Right atrium auricular region (tissue), 2 donors: ENCODE measurements at regions not wholly inside any gene's neighbourhood (a gene's known extent, or its start where the extent isn't known, plus 50 kb on each side); places are given as distances from the start of the nearest gene placed in this dataset.

Source experiments
- DNase-seq: peaks from one replicate; pipeline ENCODE4 v3.0.0-alpha.2; 2019; ENCODE audit warnings: low spot score
- H3K27ac ChIP-seq, 2 donors: fragments of 200-600 bp; sonication (generic); 1 replicate in 1 of 2; 2 replicates in 1 of 2; pipeline ENCODE4 v1.5.1; 2016 to 2019
- H3K27me3 ChIP-seq, 2 donors: fragments of 200-600 bp; sonication (generic); one replicate each; pipeline versions ENCODE4 v1.5.1 to v1.6.0; 2017 to 2019
- H3K36me3 ChIP-seq: fragments of 200-600 bp; sonication (generic); one replicate; pipeline ENCODE4 v1.5.1; 2016
- H3K4me1 ChIP-seq, 2 donors: fragments of 200-600 bp; sonication (generic); one replicate each; pipeline versions ENCODE4 v1.5.1 to v1.6.0; 2017 to 2019
- H3K4me3 ChIP-seq, 2 donors: fragments of 200-600 bp; sonication (generic); 1 replicate in 1 of 2; 2 replicates in 1 of 2; pipeline ENCODE4 v1.5.1; 2017 to 2019; ENCODE audit warnings: mild to moderate bottlenecking in 1 of 2, moderate library complexity in 1 of 2
- H3K9me3 ChIP-seq, 2 donors: fragments of 200-600 bp; sonication (generic); one replicate each; pipeline ENCODE4 v1.5.1; 2019
- TF ChIP-seq, protein P1 (sequence below), 2 donors: fragments of 200-600 bp; sonication (generic); IDR thresholded peaks; one replicate each; pipeline ENCODE4 v1.5.1; 2019; ENCODE audit warnings: antibody characterized with exemption in 2 of 2

DNA sequence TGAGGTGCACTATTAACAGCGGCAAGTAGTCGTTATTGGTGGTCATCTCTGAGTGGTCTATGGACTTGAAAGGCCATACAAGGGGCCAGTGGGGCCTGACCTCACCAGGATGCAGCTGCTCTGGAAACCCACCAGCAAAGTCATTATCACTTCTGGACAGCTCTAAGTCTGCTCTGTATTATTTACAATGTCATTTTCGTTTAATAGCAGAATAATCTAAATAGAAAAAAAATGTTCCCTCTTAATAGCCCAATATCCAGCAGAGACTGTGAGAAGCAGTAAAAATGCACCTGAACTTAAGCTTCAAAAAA is 85.0 kb upstream of the EED start:
- TF ChIP-seq, protein P1, sequence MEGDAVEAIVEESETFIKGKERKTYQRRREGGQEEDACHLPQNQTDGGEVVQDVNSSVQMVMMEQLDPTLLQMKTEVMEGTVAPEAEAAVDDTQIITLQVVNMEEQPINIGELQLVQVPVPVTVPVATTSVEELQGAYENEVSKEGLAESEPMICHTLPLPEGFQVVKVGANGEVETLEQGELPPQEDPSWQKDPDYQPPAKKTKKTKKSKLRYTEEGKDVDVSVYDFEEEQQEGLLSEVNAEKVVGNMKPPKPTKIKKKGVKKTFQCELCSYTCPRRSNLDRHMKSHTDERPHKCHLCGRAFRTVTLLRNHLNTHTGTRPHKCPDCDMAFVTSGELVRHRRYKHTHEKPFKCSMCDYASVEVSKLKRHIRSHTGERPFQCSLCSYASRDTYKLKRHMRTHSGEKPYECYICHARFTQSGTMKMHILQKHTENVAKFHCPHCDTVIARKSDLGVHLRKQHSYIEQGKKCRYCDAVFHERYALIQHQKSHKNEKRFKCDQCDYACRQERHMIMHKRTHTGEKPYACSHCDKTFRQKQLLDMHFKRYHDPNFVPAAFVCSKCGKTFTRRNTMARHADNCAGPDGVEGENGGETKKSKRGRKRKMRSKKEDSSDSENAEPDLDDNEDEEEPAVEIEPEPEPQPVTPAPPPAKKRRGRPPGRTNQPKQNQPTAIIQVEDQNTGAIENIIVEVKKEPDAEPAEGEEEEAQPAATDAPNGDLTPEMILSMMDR (IDR thresholded peaks at IDR 0.05): no peak
- H3K27me3 ChIP-seq: no peaks in the 10 kb centered on the region
- no peaks in the 10 kb centered on the region for H3K9me3 ChIP-seq
- no peak overlapping the region for H3K4me3 ChIP-seq
- no peaks in the 10 kb centered on the region for H3K36me3 ChIP-seq
- peaks cover 0 to 30% of the 10 kb centered on the region in 2 donors for H3K4me1 ChIP-seq
- no peak for DNase-seq
- no peak overlapping the region for H3K27ac ChIP-seq

DNA sequence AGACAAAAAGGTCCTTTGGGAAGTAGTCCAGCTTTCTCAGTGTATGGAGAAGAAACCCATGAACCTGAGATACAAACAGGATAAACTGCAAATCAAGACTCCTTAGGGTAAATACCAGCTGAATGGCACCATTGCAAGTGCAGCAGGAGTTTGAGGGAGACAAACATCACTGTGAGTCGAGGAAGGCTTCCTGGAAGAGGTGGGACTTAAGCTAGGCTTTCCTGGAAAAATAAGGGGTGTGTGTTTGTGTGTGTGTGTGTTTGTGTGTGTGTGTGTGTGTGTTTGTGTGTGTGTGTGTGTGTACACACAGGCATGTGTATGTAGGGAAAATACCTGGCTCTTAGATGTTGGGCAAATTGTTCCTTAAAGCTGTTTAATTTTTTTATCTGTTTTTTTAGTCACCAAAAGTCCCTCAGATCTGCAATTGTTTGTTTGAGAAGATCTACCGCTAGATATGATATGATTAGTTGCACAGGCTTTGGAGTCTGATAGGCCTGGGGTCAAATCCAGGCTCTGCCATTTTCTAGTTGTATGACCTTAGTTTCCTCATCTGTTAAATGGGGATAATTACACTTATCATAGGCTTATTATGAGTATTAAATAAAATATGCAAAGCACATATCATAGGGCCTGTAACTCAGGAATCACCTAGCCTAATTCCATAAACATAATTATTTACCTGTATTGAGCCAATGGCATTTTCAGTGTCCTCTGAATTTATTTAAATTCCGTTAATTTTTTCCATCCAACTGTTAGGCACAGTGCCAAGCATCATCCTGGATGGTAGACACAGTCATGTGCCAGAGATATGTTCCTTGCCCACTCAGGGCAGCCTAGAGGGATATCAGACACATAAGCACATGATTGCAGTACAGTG is 85.6 kb upstream of the EED start:
- TF ChIP-seq, protein P1 (IDR thresholded peaks at IDR 0.05): no peak
- no peaks in the 10 kb centered on the region for H3K27me3 ChIP-seq
- H3K9me3 ChIP-seq: no peaks in the 10 kb centered on the region
- H3K36me3 ChIP-seq: no peaks in the 10 kb centered on the region
- no peak for DNase-seq
- no peak overlapping the region for H3K4me3 ChIP-seq
- H3K27ac ChIP-seq: no peak overlapping the region
- H3K4me1 ChIP-seq: peaks cover 0 to 30% of the 10 kb centered on the region in 2 donors

DNA sequence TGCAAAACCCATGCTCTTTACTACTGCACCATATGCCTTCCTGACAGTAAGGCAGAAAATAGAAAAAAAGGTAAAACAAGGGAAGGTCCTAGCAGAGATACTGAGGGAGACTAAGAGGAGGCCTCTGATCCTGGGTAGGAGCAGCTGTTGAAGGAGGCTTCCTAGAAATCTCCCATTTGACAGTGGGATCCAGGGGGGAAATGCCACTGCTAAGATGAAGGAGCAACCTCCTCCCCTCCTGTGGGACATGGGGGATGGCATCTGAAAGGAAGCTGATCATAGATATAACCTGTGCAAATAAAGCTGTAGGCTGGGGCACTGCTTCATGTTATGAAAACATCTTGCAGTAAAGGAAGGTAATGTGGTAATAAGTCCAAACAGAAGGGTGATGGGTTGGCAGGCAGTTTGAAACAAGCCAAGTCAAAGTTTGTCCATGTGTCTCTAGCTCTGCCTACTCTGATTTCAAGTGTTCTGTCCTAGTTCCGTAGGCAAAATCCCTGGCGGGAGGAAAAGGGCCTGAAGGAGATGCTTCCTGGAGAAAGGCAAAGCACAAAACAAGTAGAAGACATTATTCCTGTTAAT is 86.7 kb upstream of the EED start:
- H3K4me3 ChIP-seq: no peak overlapping the region
- TF ChIP-seq, protein P1 (IDR thresholded peaks at IDR 0.05): no peak
- H3K27me3 ChIP-seq: no peaks in the 10 kb centered on the region
- no peaks in the 10 kb centered on the region for H3K9me3 ChIP-seq
- H3K4me1 ChIP-seq: peaks cover 0 to 29% of the 10 kb centered on the region in 2 donors
- H3K36me3 ChIP-seq: no peaks in the 10 kb centered on the region
- no peak for DNase-seq
- no peak overlapping the region for H3K27ac ChIP-seq

DNA sequence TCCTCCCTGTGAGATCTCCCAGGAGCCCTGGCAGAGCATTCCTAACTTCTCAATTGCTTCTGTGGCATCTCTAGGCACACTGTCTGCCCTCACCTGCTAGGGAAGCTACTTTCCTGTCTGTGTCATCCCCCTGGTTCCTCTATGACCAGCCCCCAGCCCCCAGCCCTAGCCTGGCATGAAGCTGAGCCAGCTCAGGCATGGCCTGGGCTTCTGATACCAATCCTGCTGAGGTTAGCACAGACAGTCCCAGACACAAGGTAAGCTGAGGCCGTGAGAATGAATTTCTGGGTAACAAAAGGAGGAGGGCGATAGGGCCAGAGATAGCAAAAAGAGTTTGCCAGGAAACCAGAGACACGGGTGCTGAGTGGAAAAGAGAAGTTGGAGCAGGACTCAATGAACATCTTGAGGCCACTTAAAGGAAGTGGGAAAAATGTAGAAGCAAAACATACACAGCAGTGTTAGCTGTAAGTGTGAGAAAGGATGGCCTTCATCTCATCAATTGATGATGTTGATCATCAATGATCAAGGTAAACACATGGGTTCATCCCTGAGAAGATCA is 87.6 kb upstream of the PICALM start:
- Histone ChIP-seq H3K9me3 (no peaks in the 10 kb centered on the region), H3K4me3 (no peak overlapping the region), H3K36me3 (no peaks in the 10 kb centered on the region), H3K4me1 (peaks cover 0 to 28% of the 10 kb centered on the region in 2 donors), H3K27ac (no peak overlapping the region), H3K27me3 (no peaks in the 10 kb centered on the region)
- DNase-seq: no peak
- TF ChIP-seq, protein P1 (IDR thresholded peaks at IDR 0.05): no peak

DNA sequence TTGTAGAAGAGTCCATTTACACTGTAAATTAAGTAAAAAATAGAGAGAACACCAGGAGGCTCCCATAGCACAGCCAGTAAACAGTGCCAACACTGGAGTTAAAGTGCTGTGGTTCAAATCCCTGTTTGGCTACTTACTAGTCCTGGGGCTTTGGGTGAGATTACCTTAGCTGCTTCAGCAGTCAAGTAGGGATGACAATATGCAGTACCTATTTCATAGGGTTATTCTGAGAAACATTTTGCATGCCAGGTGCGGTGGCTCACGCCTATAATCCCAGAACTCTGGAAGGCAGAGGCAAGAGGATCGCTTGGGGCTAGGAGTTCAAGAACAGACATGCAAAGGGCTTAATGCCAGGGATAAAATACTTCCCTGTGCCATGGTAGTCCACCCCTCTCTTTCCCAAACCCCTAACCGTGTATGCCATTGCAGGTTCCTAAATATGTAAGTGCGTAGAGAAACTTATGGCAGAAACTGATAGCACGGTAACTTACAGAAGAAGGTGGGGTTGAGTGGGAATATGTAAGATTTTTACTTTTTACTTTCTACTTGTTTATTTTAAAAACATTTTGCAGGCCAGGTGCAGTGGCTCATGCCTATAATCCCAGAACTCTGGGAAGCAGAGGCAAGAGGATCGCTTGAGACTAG is 86.4 kb upstream of the PICALM start:
- Histone ChIP-seq H3K27me3 (no peaks in the 10 kb centered on the region), H3K4me1 (peaks cover 0 to 28% of the 10 kb centered on the region in 2 donors), H3K27ac (no peak overlapping the region), H3K36me3 (no peaks in the 10 kb centered on the region), H3K9me3 (no peaks in the 10 kb centered on the region), H3K4me3 (no peak overlapping the region)
- TF ChIP-seq, protein P1 (IDR thresholded peaks at IDR 0.05): no peak
- DNase-seq: no peak
